NCI-H1048 (cell line): ENCODE measurements at regions not wholly inside any gene's neighbourhood (a gene's known extent, or its start where the extent isn't known, plus 50 kb on each side); places are given as distances from the start of the nearest gene placed in this dataset.
"Not testable (repeated sequence)": the region's sequence is repeated elsewhere in the genome, so short reads cannot be mapped to it uniquely, and the experiment has no call there.

Experiments
- DNase-seq: peaks from one replicate; lab custom pipeline; 2025; lab: John Stamatoyannopoulos, UW

- DNase-seq: no peak
These were observed 70.5 kb upstream of the FRMD6 start for GRCh38 chr14:51581017-51581881.

- no peak for DNase-seq
These were observed 69.3 kb upstream of the FRMD6 start for GRCh38 chr14:51582437-51582836.

- DNase-seq: no peak
These were observed 66.7 kb upstream of the FRMD6 start for GRCh38 chr14:51585055-51585454.

GRCh38 chr14:51592836-51593235 is 58.9 kb upstream of the FRMD6 start:
- no peak for DNase-seq

- DNase-seq: no peak
These were observed 58.3 kb upstream of the FRMD6 start for GRCh38 chr14:51593397-51593796.

GRCh38 chr14:51595881-51596455 is 55.7 kb upstream of the FRMD6 start:
- DNase-seq: no peak

- no peak for DNase-seq
These were observed 55.1 kb upstream of the FRMD6 start for GRCh38 chr14:51596488-51597117.

- DNase-seq: no peak
These were observed 54.3 kb upstream of the FRMD6 start for GRCh38 chr14:51597261-51598001.

- not testable (repeated sequence) for DNase-seq
These were observed 52.6 kb upstream of the FRMD6 start for GRCh38 chr14:51598924-51599600.

GRCh38 chr14:51600658-51601057 is 51.1 kb upstream of the FRMD6 start:
- no peak for DNase-seq
